ENCODE measurements at regions not wholly inside any gene's neighbourhood (a gene's known extent, or its start where the extent isn't known, plus 50 kb on each side); places are given as distances from the start of the nearest gene placed in this dataset.

DNA sequence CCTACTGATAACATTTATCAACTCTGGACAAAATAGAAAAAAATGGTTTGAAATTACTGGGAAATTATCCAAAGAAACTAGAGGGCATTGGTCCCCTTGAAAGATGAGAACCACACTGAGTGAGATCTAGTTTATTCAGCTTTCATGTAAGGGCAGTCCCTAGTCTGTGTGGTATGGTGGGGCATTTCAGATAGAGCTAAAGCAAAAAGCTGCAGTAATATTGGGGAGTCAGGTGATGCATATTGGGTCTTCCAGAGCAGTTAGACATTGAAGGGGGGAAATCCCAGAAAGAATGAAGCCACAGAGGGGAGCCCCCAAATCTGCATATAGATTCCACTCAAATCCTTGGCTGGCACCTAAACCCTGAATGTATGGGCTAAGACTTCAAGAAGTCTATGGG lies 347.7 kb upstream of the POU3F1 start:
- DNase-seq (ENCODE audit: low read depth) = no peak

DNA sequence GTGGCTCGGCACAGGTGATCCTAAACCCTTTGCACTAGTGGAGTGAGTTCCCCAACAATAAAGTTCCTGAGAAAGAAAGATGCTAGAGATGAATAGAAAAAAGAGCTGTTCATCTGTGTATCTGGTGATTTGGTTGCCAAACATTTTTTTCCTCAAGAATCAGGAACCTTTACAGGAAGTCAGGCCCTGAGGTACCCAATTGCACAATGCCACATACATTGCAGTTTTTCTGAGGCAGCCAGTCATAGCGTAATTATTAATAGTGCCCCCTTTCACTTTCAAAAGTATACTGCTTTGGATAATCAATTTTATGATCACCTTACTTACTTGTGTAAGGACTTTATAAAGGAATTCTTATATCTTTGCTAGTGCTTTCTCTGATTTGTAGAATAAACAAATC lies 346.3 kb upstream of the POU3F1 start:
- DNase-seq (ENCODE audit: low read depth) = no peak

DNA sequence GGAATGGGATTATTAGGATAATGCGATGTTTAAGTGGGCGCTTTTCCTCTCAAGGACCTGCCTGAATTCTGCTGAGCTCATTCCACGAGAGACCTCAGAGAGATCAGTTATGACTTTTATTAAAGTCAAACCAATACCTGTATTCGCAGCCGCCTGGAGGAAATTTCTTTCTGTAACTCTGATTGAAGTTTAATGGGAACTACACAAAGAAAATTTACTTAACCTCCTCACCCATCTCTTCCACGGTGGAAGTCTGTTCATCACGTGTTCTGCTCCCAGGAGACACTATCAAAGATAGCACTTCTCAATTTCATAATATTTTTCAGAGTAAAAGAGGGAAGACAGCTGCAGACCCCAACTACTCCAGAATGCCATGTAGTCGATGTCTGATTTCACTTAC lies 334.7 kb upstream of the POU3F1 start:
- DNase-seq (ENCODE audit: low read depth) = no peak

DNA sequence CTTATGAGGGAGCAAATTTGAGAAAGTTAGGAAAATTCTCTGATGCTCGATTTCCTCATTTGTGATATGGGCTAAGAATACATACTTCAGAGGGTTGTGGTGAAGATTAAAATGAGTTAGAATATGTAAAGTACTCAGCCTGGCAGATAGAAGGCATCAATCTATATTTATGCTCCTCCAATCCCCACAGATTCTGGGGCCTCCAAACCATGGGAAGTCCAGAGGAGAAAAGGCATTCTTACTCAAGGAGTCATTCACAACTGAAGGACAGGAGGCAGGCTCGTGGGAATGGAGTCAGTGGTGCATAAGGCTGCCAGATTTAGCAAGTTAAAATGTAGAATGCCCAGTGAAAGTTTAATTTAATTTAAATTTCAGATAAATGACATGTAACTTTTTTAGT lies 330.0 kb upstream of the POU3F1 start:
- DNase-seq (ENCODE audit: low read depth) = no peak

DNA sequence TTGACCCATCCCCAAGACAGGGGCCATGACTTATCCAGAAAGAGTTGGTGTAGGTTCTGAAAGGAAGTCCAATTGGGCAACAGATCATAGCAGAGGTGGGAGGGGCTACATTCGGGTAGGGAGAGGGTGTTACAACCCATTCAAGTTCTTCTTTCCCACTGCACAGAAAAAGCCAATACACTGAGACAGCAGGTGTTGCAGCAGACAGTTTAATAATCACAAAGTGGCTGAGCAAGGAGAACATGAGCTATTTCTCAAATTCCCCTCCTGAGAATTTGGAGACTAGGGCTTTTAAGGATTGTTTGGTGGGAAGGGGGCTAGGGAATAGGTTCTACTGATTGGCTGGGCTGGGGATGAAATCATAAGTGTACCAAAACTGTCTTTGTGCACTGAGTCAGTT lies 328.4 kb upstream of the POU3F1 start:
- DNase-seq (ENCODE audit: low read depth) = no peak

GRCh38 chr1:38371505-38371844 lies 324.9 kb upstream of the POU3F1 start:
- DNase-seq (ENCODE audit: low read depth) = no peak

DNA sequence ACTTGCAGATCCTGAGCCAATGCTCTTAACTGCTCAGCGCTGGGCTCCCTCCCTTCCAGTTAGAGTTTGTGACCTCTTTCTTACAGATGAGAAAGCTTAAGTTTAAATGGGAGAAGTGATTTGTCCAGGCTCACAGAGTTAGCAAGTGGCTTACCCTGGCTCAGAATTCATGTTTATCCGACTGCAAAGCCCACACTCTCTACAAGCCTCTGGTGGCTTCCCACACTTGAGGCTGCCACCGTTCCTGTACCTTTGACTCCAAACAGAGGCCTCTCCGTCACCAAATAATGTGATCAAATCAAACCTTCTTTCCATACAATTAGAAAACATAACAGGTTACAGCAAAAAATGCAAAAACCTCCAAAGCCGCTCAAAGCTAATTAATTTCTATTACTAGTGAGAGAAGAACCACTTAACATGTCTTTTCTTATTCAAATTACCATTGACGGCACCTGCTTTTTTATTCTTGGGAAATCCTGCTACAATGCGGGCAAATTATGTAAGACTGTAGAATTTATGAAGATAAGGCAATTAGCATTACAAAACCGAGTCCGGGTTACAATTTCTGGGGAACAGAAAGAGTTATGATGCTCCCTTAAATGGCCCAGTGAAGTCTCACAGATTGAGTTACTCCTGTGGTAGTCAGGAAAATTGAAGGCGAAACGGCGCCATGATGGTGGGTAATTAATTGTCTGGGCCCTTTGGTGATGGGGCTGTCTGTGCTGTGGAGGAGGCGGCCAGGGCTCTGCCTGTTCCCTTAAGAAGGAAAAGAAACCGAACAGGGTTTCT lies 324.3 kb upstream of the POU3F1 start:
- DNase-seq (ENCODE audit: low read depth) = no peak

GRCh38 chr1:38365242-38365641 lies 318.6 kb upstream of the POU3F1 start:
- no peak for DNase-seq (ENCODE audit: low read depth)

GRCh38 chr1:38361566-38361965 lies 315.0 kb upstream of the POU3F1 start:
- DNase-seq (ENCODE audit: low read depth) = no peak

- no peak for DNase-seq (ENCODE audit: low read depth)
Measured at GRCh38 chr1:38360807-38361206, 314.2 kb upstream of the POU3F1 start.

- DNase-seq (ENCODE audit: low read depth) = no peak
Measured at GRCh38 chr1:38353956-38354355, 307.4 kb upstream of the POU3F1 start.

GRCh38 chr1:38352869-38353268 lies 306.3 kb upstream of the POU3F1 start:
- no peak for DNase-seq (ENCODE audit: low read depth)

DNA sequence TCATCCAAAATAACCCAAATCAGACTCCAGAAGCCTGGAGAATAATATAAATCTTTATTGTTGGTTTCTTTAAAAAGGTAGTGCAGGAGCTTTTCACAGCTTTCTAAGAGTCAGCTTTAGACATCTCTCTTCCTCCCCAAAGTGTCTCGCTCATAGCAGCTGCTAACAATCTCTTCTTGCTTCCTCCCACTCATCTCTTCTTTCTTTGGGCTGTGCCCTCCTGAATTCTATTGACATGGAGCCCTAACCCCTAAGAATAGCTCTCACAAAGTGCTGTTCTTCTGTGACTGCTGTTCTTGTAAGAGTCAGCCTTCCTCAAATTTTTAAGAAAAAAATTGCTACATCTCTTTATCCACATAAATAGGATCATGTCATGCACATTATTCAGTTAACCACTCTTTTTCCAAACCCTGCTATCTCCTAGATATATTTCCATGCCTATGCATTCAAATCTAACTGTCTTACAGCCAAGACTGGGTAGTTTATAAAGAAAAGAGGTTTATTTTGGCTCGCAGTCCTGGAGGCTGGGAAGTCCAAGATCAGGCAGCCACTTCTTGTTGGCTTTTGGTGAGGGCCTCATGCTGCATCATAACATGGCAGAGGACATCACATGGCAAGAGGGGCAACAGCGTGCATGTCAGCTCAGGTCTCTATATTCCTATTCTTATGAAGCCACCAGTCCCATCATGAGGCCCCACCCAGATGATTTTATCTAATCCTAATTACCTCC lies 301.0 kb upstream of the POU3F1 start:
- no peak for DNase-seq (ENCODE audit: low read depth)

- no peak for DNase-seq (ENCODE audit: low read depth)
Measured at GRCh38 chr1:38344716-38345115, 298.1 kb upstream of the POU3F1 start.

DNA sequence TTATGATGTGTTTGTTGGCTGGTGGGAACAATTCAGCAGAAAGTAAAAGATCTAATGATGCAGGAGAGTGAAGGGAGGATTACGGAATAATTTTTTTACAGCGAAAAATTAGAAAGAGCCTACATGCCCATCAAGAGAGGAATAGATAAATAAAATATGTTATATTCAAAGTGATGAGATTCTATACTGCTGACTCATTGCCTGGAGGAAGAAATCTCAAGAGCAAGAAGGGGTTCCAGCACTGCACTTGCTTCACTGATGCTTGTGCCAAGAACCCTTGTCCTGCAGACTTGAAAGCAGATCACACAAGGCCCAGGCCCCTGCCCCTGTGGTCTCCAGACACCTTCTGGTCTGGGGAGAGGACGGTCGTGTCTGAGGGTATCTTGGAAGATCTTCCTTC lies 295.1 kb upstream of the POU3F1 start:
- no peak for DNase-seq (ENCODE audit: low read depth)

GRCh38 chr1:38340409-38340808 lies 293.8 kb upstream of the POU3F1 start:
- no peak for DNase-seq (ENCODE audit: low read depth)

DNA sequence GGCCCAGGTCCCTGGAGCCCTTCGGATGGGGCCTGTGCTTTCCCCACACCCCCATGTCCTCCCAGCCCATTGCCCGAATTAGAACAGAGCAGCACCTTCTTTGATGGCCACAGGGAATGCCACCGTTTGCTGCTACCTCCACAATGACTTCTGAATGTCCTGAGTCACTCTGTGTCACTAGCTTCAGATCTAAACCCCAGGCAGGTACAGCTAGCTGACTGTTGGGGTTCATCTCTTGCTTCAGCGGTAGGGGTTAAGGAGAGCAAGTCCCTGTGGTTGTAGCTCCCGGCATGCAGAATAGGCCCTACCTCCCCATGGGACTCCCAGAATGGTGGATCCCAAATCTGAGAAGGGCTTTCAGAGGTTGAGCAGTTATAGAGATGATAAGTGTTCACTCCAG lies 291.1 kb upstream of the POU3F1 start:
- no peak for DNase-seq (ENCODE audit: low read depth)

GRCh38 chr1:38336961-38337360 lies 290.4 kb upstream of the POU3F1 start:
- DNase-seq (ENCODE audit: low read depth) = no peak

DNA sequence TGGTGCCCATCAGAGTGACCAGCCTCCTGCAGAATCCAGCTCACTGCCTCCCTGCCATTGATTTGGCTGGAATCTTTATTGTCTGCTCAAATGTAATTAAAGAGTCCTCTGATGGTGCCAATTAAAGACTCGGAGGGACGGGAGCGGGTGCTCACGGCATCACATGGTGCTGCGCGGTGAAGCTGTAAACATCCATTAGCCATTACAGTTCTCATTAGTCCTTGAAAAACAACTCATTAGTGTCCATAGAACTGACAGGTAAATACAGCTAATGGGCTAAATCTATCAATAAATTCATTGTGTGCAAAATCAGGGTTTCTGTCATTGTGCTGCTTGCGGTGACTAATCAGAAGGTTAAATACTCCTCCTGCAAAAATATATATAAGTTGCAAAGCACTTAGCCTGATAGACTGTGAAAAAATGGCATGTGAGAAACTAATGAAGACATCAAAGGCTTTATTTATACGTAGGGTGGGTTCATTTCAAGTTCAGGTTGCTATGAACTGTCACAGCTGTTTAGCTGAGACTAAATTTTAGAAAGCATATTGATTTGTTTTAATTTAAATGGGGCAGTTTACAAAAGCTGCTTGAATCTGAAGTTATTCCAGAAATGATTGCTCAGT lies 289.8 kb upstream of the POU3F1 start:
- DNase-seq (ENCODE audit: low read depth) = no peak

GRCh38 chr1:38334930-38335592 lies 288.5 kb upstream of the POU3F1 start:
- DNase-seq (ENCODE audit: low read depth) = no peak

DNA sequence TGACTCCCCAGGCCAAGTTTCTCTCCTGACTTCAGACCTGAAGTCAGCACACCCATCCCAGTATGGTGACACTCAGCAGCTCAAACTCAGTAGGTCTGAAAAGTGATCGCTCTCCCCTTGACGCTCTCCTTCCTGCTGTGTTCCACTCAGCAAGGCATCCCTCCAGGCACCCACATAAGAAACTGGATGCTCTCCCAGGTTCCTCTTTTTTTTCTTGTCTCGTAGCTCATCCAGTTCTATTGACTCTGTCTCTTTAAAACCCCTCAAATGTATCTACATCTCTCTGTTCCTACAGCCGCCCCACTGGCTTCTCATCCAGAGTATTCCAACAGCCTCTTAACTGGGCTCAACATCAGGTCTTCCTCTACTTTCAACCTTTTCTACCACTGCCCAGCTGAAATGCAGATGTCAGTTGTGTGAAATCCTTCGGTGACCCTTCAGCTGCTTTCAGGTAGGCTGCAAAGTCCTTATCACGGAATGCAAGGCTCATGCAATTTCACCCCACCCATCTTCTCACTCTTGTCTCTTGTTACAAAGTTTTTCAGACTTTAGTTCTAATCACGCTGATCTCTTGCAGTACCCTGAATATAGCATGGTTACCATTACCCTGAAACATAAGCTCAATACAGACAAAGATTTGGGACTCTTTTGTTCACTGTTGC lies 286.2 kb upstream of the POU3F1 start:
- no peak for DNase-seq (ENCODE audit: low read depth)

DNA sequence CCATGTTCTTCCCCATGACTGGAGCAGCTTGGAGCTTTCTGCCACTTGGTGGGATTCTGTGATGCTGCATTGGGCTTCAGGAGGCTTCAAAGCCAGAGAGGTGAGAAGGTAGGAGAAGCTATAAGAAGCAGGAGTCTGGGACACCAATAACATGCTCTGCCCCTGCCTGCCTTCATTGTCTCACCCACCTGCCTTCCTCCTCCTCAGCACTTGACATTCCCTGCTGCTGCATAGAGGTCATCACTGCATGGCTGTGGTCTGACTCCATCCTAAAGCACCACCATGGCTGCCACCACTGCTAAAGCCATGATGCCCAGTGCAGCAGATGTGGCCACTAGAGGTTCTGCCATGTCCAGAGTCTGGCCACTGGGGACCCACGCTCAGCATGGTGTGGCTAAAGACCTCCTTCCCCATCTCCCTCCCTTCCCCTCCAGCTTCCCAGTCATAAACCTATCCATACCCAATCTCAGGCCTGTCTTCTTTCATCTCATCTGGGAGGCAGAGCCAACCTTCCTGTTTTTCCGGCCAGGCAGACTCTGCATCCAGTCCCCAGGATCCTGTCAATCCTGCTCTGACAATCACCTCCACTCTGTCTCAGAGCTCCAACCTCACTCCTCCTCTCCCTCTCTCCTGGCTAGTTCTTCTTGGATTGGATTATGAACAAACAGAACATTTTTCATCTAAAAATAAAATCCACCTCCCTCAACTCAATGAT lies 285.1 kb upstream of the POU3F1 start:
- no peak for DNase-seq (ENCODE audit: low read depth)
